GM21529 (cell line): ENCODE measurements at regions not wholly inside any gene's neighbourhood (a gene's known extent, or its start where the extent isn't known, plus 50 kb on each side); places are given as distances from the start of the nearest gene placed in this dataset.

ENCODE experiments used
- ATAC-seq: cut with Tn5 transposase; IDR thresholded peaks from one replicate; pipeline ENCODE4 v1.9.1; 2021; ENCODE audit not compliant: unreplicated experiment

DNA sequence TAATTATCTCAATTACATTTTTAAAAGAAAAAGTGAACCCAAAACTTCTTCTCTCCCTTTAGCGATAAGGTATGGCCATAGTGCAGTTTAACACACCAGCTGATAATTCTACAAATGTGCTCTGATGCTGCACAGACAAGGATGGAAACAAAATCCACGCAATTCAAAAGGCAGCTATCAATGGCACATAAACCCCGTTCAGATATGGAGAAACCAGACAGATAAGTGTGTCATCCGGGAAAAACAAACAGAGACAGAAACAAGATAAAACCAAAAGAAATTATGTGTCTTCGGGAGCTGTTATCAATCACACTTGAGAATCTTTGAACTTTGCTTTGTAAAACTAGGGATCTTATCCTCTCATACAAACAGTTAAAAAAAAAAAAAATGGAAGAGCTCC, 73.6 kb downstream of the SIPA1L2 start:
- ATAC-seq = no peak

DNA sequence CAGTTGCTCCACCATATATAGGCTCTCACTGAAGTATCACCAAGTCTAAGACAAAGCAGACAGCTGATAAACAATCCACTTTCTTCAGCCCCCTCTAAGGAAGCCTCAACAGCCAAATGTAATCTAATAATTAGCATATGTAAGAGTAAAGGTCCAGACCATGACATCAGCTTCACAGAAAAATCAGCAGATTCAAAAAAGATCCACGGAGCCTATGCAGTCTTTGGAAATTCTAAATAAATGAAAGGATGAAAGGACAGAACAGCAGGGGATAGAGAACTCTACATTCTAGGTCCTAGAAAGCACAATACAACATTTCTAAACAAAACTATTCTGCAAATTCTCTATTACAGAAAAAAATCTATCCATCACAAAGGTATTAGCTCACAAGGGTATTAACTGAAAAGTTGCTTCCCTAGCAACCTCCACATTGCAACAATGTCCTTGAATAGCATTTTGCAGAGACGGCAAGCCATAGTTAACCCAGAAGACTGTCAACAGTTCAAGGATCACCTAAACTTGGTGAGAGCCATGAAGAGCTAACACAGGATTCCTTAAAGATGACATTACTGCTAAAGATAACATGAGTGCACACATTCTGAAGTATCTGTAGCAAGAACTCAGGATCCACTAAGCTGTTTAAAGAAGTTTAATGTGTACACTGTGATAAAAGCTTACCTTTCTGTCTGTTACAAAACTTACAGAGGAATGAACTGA, 74.3 kb downstream of the SIPA1L2 start:
- no peak for ATAC-seq

GRCh38 chr1:232554409-232554808, 75.5 kb downstream of the SIPA1L2 start:
- no peak for ATAC-seq

GRCh38 chr1:232553809-232554208, 76.1 kb downstream of the SIPA1L2 start:
- ATAC-seq = no peak

DNA sequence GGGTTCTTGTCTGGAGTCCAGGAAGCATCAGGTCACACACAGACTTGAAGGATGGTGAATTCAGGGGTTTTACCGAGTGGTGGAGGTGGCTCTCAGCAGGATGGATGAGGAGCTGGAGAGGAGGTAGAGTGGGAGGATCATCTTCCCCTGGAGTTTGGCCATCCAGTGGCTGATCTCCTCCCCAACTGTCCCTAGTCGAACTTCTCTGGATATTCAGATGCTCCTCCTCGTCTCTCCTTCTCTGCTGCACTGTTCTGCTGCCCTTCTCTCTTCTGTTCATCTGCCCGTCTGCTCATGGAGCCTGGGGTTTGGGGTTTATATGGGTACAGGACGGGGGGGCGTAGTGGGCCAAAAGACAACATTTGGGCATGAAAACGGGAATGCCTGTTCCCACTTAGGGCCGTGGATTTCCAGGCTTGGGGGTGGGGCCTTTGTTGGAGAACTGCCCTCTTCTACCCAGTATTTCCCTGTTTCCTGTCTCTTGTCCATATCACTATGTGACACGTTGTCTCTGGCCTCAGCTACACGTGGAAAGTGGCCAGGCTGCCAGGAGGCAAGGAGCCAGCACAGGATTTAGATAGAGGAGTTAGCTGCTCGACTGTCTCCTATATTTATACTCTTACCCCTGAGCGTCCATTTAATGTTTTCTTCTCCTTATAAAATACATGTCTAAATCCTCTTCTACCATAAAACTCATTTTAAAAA, 76.7 kb downstream of the SIPA1L2 start:
- ATAC-seq = no peak

DNA sequence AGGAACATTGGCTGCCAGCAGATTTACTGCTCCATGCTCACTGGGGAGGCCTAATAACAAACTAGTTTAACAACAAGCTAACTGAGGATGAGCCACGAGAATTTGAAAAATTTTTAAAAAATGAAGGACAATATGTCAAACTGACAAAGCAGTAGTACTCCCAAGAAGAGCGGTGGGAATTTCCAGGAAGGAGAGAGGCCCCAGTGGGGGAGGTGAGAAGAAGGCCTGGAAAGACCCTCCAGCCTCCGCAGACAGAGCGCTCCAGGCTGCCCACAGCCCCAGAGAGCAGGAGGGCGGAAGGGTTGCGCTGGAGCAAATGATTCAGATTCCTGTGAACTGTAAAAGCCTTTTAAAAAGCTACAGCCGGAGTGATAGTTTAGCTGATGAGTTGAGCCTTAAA, 78.5 kb downstream of the SIPA1L2 start:
- ATAC-seq = no peak

- no peak for ATAC-seq
These were observed 79.9 kb downstream of the SIPA1L2 start for GRCh38 chr1:232550007-232550406.

GRCh38 chr1:232548691-232549090, 81.2 kb downstream of the SIPA1L2 start:
- no peak for ATAC-seq

DNA sequence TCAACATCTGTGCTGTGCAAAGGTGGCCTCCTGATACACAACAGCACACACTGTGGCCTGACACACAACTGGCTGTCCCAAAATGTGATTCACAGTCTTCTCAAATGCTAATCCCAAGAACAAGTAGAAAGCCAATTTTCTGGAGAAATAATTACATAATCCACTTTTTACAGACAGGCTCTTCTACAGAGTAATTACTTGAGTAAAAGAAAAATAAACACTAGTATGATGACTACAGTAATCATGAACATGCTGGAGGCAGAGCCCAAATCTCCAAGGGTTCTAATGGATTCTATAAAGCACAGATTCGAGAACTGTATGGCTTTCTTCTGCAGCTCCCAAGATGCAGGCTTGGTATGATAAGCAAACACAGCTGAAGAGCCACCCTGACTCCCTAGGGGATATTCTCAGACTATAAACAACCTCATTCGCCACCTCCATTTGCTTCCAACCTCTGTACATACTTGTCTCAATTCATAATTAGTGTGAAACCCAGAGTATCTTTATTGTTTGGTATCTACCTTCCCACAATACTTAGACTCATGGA, 81.9 kb downstream of the SIPA1L2 start:
- ATAC-seq = no peak

- ATAC-seq = no peak
These were observed 87.0 kb downstream of the SIPA1L2 start for GRCh38 chr1:232542633-232543593.

- ATAC-seq = no peak
These were observed 91.0 kb downstream of the SIPA1L2 start for GRCh38 chr1:232538943-232539302.

DNA sequence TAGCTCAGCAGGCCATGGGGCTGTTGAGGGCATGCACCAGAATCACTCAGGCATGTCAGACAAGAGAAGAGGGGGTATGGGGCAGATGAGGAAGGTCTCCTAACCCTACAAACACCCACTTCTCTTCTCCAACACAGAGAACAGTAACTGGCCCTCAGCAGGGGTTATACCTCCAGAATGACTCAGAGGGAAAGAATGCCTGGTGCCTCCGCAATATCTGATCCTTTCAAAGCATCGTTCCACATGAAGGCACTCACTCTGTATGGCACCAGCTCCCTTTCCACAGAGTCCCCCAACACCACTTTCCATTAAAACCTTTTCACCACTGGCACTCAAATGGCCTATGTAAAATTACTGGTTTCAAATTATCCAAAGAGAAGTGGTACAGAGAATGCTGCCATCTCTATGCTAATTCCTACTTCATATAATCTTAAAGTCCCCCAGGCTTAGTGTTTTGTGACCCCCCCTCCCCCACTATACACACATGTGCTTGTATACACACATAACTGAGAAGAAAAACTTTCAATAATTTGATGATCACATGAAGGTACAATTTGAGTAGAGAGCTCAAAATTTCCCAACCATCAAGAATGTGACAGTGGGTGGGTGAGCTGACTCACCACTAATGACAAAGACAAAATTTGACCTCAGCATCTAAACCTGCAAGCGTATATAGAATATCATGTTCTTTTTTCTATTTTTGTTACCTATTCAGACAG, 91.5 kb downstream of the SIPA1L2 start:
- no peak for ATAC-seq

- no peak for ATAC-seq
These were observed 95.1 kb downstream of the SIPA1L2 start for GRCh38 chr1:232534552-232535517.

DNA sequence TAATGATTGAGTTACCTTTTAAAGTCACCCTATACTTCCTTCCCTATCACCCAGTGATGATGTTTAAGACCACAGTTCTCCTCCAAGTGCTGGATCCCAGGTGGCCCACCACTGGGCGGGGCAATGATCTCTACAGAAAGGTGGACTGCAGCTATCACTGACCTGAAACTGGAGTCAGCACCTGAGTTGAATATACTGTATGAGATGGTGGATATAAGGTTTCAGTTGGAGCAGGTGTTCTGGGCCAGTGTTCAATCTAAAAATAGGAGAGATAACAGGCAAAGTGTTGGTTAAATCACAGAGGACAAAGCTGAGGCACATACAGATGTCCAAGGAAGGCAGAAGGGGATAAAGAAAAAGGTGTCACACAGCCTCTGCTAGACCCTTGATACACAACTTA, 96.6 kb downstream of the SIPA1L2 start:
- ATAC-seq = no peak

GRCh38 chr1:232532901-232533300, 97.0 kb downstream of the SIPA1L2 start:
- no peak for ATAC-seq

- ATAC-seq = no peak
These were observed 98.6 kb downstream of the SIPA1L2 start for GRCh38 chr1:232531291-232531690.

DNA sequence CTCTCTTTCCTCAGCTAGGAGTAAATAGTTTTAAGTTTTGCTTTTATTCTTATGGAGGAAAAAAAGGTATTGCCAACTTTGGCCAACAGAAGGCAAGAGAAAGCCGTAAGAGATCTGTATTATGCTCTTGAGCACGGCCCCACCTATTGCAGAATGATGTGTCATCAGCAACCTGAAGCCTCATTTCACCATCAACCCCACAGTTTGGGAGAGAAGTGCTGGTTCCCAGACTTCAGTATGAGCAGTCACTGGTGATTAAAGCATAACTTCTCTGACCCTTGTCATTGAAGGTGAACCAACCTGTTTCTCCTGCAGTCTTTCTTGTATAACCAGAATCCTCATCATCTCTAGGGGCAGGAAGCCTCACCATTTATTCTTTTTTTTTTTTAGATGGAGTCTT, 100.2 kb downstream of the SIPA1L2 start:
- no peak for ATAC-seq

DNA sequence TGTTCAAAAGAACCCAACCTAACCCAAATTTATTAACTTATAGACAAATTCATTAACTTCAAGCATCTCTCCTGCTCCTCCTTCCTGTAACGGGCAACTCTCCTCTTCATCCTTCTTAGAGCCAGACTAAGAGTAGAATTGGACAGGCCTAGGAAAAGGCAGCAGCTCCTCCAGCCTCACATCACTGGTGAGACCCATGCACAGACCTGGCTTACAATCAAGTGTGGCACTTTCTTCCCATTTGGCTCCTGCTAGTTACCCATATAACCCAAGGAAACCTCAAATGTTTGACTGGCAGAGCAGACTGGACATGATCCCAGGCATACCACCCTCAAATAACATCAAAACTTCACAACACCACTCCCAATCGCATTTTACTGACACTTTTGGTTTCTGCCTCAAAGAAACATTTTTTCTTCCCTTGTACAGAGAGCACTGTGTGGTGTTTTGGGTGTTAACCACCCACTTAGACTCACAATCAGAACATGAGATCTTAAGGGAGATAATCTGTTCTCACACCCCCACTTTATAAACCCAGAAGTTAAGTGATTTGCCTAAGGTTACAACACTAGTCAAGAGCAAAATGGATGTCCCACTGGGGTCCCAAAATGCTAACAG, 101.4 kb downstream of the SIPA1L2 start:
- ATAC-seq = no peak

GRCh38 chr1:232524056-232524455, 105.9 kb downstream of the SIPA1L2 start:
- no peak for ATAC-seq
